GM21723 (cell line): ENCODE measurements at regions not wholly inside any gene's neighbourhood (a gene's known extent, or its start where the extent isn't known, plus 50 kb on each side); places are given as distances from the start of the nearest gene placed in this dataset.
"Not testable (repeated sequence)": the region's sequence is repeated elsewhere in the genome, so short reads cannot be mapped to it uniquely, and the experiment has no call there.

Experiments used
- ATAC-seq: cut with Tn5 transposase; IDR thresholded peaks from one replicate; pipeline ENCODE4 v1.9.1; 2021; ENCODE audit warnings: mild to moderate bottlenecking, moderate library complexity; ENCODE audit not compliant: unreplicated experiment

DNA sequence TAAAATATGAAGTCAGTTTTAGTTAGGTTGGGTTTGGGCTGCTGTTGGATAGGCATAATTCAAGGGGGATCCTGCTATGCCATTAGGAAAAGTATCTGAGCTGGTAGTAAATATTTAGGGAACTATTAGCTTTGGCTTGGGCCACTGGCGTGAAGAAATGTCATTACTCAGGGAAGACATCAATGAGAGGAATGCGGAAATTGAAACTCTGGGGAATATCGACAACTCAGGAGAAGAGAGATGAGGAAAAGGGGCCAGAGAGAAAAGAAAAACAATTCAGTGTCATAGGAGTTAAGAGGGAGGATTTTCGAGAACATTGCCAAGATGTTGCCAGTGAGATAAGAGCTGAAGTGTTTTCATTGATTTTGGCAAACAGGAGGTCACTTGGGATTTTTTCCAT lies 149.7 kb upstream of the PARD3B start:
- ATAC-seq: no peak

GRCh38 chr2:204401114-204401513 lies 144.2 kb upstream of the PARD3B start:
- ATAC-seq: no peak

GRCh38 chr2:204407204-204408014 lies 137.9 kb upstream of the PARD3B start:
- no peak for ATAC-seq

DNA sequence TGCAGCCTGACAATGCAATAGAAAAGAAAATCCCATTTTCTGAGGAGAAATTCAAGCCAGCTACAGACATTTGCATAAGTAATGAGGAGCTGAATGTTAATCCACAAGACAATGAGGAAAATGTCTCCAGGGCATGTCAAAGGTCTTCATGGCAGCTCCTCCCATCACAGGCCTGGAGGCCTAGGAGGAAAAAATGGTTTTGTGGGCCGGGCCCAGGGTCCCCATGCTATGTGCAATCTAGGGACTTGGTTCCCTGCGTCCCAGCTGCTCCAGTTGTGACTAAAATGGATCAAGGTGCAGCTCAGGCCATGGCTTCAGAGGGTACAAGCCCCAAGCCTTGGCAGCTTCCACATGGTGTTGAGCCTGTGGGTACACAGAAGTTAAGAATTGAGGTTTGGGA lies 132.5 kb upstream of the PARD3B start:
- ATAC-seq: not testable (repeated sequence)

DNA sequence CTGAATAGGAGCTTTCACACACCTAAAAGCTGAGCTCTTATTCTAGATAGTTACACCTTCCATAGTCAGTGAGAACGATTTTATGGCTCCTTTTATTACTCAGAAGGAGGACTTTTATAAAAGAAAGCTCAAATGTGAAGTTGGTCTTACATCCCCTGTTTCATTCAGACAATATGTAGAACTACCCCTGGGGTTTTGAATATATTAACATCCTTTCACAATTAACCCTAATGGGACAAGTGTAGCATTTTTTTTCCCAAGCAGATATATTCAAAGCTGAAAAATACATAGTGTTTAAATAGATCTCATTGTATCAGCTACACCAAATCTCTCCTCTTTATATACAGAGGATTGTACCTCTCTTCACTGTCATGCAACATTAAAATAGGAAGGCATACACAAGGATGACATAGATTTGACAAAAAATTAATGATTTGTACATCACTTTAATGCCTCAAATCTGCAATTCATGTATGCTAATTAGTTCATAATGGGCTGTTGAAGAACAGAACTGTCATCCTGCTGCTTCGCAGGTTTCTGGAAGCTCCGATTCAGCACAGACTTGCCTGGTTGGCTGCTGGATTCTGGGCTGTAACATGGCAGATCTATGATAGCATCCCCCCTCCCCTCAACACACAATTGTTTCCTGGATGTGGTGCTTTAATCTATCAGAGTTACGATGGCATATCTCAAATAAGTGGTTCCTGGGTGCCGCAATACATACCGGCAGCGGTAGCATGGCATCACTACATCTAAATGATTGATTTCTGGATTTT lies 129.7 kb upstream of the PARD3B start:
- no peak for ATAC-seq

DNA sequence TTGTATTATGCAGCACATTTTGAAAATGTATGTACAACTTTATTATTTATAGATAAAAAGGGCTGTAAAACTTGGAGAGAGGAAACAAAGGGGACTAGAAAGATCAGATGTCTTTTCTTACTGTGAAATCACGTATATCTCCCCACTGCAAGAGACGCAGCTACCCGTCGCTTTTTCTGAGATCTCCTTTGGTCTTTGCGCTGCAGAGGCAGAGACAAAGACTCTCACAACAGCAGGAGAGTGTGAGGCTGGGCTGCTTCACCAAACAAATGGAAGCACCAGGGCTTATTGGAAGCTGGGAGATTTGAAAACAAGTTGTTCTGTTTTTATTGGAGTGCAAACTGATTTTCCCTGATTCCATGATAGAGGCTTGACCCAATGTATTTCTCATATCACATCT lies 129.0 kb upstream of the PARD3B start:
- no peak for ATAC-seq

GRCh38 chr2:204425821-204426220 lies 119.5 kb upstream of the PARD3B start:
- no peak for ATAC-seq

GRCh38 chr2:204428675-204429074 lies 116.6 kb upstream of the PARD3B start:
- no peak for ATAC-seq

DNA sequence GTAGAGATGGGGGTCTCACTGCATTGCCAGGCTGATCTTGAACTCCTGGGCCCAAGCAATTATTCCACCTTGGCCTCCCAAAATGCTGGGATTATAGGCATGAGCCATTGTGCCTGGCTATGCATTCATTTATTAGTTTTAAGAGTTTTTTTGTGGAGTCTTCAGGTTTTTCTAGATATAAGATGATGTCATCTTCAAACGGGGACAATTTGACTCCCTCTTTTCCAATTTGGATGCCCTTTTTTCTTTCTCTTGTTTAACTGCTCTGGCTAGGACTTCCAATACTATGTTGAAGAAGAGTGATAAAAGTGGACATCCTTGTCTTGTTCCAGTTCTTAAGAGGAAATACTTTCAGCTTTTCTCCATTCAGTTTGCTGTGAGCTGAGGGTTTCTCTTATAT lies 113.7 kb upstream of the PARD3B start:
- no peak for ATAC-seq

DNA sequence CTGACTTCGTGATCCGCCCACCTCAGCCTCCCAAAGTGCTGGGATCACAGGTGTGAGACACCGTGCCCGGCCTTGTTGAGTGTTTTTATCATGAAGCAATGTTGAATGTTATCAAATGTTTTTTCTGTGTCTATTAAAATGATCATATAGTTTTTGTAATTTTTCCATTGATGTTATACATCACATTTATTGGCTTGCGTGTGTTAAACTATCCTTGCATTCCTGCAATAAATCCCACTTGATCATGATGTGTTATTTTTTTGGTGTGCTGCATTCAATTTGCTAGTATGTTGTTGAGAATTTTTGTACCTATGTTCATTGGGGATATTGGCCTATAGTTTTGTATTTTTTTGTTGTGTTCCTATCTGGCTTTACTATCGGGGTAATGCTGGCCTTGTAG lies 113.1 kb upstream of the PARD3B start:
- no peak for ATAC-seq

- ATAC-seq: no peak
These were observed 110.4 kb upstream of the PARD3B start for GRCh38 chr2:204434660-204435462.

DNA sequence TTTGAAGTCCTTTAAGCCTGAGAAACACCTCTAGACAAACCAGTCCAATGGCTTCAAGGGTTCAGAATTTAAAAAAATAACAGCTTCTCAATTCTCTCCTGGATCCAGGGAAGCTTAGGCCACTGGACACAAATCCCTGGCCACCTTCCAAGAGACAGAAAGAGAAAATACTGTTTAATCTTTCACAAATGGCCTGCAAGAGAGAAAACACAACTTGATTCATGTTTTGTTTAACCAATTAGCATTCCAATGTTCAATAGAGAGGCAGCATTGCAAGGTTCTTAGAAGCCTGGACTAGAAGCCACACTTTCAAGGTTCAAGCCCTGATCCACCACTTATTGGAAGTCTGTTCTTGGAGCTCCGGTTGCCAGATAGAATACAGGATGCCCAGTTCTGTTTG lies 109.0 kb upstream of the PARD3B start:
- ATAC-seq: no peak

- no peak for ATAC-seq
These were observed 107.9 kb upstream of the PARD3B start for GRCh38 chr2:204437408-204437807.

DNA sequence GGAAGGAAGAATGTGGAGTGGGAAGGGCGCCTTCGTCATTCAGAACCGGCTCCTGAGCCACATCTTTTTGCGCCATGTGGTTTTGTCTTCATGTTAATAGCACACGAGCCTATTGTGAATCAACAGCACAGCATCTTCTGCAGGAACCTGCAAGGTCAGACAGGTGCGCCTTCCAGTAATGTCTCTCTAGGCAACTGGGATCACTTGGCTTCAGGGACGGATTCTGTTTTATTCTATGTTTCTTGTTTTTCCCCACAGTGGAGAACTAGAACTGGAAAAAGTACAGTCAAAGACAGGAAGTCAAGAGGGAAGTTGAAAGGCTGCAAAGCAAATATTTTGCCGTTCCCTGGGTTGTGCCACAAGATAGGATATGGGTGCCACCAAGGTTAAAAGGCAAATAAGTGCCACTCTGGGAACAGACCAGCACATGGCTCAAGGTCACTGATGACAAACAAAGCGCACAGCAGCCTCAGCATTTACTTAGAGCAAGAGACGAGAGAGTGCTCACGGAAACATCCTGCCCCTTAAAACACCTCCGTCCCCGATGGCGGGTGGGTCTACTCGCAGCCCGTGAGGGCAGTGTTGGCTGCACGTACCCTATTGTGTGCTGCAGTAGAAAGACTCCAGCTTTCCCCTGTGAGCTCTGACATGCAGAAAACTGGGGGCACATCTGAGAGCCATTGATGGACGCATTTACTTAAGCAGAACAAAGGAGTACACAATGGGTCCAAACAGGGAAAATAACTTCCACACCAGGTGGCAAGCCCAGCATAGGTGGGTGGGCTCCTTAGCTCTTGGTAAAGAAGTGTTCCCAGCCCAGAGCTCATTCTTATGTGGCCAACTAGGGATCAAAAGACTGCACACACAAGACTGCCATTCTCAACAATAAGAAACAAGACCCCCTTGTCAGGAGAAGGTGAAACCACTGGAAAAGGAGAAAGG lies 107.2 kb upstream of the PARD3B start:
- no peak for ATAC-seq

DNA sequence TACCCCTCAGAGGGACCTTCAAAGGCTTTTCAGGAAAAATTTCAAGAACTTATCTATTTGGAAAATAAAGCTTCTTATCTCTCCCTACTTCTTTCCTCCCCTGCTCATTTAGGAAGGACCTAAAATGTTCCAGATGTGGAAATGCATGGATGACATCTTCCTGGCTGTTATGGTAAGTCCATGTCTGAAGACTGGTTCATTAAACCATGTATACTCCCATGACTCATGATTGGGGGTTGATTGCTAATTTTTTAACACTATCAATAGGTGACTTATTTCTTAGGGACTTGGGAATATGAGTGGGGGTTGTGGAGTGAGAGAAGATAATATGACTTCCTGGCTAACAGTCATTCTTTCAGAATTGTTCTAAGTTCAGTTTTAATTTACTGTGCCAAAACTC lies 104.0 kb upstream of the PARD3B start:
- ATAC-seq: no peak

DNA sequence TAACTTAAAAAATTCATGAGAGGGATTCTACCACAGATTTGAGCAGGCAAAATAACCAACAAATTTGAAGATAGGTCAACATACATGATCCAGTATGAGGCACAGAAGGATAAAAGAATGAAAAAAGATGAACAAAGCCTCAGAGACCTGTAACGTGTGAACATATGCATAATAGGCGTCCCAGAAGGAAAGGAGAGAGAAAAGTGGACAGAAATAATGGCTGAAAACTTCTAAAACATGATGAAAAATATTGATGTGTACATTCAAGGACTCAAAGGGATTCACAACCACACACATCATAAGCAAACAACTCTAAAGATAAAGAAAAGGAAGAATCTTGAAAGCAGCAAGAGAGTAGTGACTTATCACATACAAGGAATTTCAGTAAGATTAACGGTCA lies 100.1 kb upstream of the PARD3B start:
- ATAC-seq: no peak

DNA sequence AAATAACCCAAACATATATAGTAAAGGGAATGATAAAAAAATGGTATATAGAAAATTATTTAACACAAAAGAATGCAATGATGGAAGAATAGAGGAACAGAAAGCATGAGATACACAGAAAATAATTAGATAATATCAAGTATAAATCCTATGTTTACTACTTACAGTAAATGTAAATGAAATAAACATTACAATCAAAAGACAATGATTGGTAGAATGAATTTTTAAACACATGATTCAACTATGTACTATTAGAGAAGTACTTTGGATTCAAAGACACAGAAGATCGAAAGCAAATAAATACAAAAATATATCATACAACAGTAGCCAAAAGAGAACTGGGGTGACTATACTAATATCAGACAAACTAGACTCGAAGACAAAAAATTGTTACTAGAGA lies 97.6 kb upstream of the PARD3B start:
- ATAC-seq: no peak

GRCh38 chr2:204449977-204450376 lies 95.3 kb upstream of the PARD3B start:
- ATAC-seq: no peak

DNA sequence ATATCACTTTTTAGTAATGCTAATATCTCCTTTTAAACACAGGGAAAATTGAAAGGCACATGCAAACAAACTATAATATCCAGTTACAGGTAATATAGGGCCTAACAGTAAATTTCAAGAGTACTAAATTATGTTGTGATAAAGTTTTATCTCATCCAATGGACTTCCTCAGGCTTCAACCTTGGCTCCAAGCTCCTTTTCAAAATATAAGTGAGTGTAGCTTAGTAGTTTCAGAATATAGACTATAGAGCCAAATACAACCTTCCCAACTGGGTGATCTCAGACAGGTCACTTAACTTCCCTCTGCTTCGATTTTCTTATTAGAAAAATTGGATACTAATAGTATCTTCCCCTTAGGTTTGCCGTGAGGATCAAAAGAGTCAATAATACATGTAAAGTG lies 93.5 kb upstream of the PARD3B start:
- ATAC-seq: no peak

- ATAC-seq: no peak
These were observed 92.7 kb upstream of the PARD3B start for GRCh38 chr2:204452464-204453023.
